ENCODE measurements at regions not wholly inside any gene's neighbourhood (a gene's known extent, or its start where the extent isn't known, plus 50 kb on each side); places are given as distances from the start of the nearest gene placed in this dataset.

DNA sequence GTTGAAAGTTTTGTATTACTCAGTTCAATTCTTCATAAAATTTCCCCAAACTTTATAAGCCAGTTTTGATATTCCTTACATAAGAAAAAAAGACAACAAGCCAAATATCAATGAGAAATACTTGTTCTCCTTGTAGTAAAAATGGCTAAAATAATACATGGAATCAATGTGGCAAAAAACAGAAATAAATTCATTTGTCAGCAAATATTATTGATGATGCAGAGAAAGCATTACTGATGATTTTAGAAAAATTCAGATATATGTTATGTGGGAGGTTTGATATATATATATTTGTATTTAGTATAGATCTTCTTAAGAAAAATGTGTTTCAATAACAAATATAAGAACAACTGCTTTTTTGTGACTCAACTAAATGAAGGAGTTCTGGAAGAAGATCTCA is 127.0 kb upstream of the PUM3 start:
- no peaks in the 10 kb centered on the region for H3K79me2 ChIP-seq (ENCODE audit: insufficient read depth, low read length)
- no peak overlapping the region for H3K4me2 ChIP-seq (ENCODE audit: low read depth, low read length, poor library complexity, severe bottlenecking)
- no peaks in the 10 kb centered on the region for H3K9me2 ChIP-seq (replicated peaks; ENCODE audit: low read depth, low read length)
- H3K4me3 ChIP-seq (ENCODE audit: low read length, poor library complexity, severe bottlenecking), result no peak overlapping the region
- H3K9me3 ChIP-seq (ENCODE audit: insufficient read depth, low read depth, low read length), result no peaks in the 10 kb centered on the region
- H4K20me1 ChIP-seq (ENCODE audit: insufficient read depth, low read length, poor library complexity, severe bottlenecking), result no peaks in the 10 kb centered on the region
- H3K27me3 ChIP-seq (ENCODE audit: insufficient read depth, low read length, poor library complexity, severe bottlenecking), result no peaks in the 10 kb centered on the region
- no peak for TF ChIP-seq EZH2phosphoT487 (IDR thresholded peaks at IDR 0.05; ENCODE audit: borderline replicate concordance)
- TF ChIP-seq, protein P1, sequence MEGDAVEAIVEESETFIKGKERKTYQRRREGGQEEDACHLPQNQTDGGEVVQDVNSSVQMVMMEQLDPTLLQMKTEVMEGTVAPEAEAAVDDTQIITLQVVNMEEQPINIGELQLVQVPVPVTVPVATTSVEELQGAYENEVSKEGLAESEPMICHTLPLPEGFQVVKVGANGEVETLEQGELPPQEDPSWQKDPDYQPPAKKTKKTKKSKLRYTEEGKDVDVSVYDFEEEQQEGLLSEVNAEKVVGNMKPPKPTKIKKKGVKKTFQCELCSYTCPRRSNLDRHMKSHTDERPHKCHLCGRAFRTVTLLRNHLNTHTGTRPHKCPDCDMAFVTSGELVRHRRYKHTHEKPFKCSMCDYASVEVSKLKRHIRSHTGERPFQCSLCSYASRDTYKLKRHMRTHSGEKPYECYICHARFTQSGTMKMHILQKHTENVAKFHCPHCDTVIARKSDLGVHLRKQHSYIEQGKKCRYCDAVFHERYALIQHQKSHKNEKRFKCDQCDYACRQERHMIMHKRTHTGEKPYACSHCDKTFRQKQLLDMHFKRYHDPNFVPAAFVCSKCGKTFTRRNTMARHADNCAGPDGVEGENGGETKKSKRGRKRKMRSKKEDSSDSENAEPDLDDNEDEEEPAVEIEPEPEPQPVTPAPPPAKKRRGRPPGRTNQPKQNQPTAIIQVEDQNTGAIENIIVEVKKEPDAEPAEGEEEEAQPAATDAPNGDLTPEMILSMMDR (conservative IDR thresholded peaks at IDR 0.05; ENCODE audit: low read length), result no peak
- H3K4me1 ChIP-seq (ENCODE audit: insufficient read depth, low read length, poor library complexity, severe bottlenecking), result no peaks in the 10 kb centered on the region
- H2AFZ ChIP-seq (ENCODE audit: low read length), result no peak overlapping the region
- H3F3A ChIP-seq (ENCODE audit: low read depth), result no peaks in the 10 kb centered on the region
- H3K9ac ChIP-seq (ENCODE audit: low read depth, low read length, poor library complexity, severe bottlenecking), result no peak overlapping the region
- H3K36me3 ChIP-seq (ENCODE audit: insufficient read depth, low read length), result no peaks in the 10 kb centered on the region

- no peaks in the 10 kb centered on the region for H3K27me3 ChIP-seq (ENCODE audit: insufficient read depth, low read length, poor library complexity, severe bottlenecking)
- no peaks in the 10 kb centered on the region for H4K20me1 ChIP-seq (ENCODE audit: insufficient read depth, low read length, poor library complexity, severe bottlenecking)
- no peaks in the 10 kb centered on the region for H3K4me1 ChIP-seq (ENCODE audit: insufficient read depth, low read length, poor library complexity, severe bottlenecking)
- no peaks in the 10 kb centered on the region for H3K9me2 ChIP-seq (replicated peaks; ENCODE audit: low read depth, low read length)
- no peaks in the 10 kb centered on the region for H3F3A ChIP-seq (ENCODE audit: low read depth)
- no peak overlapping the region for H3K4me2 ChIP-seq (ENCODE audit: low read depth, low read length, poor library complexity, severe bottlenecking)
- H3K9me3 ChIP-seq (ENCODE audit: insufficient read depth, low read depth, low read length), result no peaks in the 10 kb centered on the region
- no peak for TF ChIP-seq EZH2phosphoT487 (IDR thresholded peaks at IDR 0.05; ENCODE audit: borderline replicate concordance)
- TF ChIP-seq, protein P1 (conservative IDR thresholded peaks at IDR 0.05; ENCODE audit: low read length), result no peak
- H2AFZ ChIP-seq (ENCODE audit: low read length), result no peak overlapping the region
- no peak overlapping the region for H3K4me3 ChIP-seq (ENCODE audit: low read length, poor library complexity, severe bottlenecking)
- H3K36me3 ChIP-seq (ENCODE audit: insufficient read depth, low read length), result no peaks in the 10 kb centered on the region
- no peak overlapping the region for H3K9ac ChIP-seq (ENCODE audit: low read depth, low read length, poor library complexity, severe bottlenecking)
- H3K79me2 ChIP-seq (ENCODE audit: insufficient read depth, low read length), result no peaks in the 10 kb centered on the region
Observed at GRCh38 chr9:2967766-2968165, 123.9 kb upstream of the PUM3 start.

DNA sequence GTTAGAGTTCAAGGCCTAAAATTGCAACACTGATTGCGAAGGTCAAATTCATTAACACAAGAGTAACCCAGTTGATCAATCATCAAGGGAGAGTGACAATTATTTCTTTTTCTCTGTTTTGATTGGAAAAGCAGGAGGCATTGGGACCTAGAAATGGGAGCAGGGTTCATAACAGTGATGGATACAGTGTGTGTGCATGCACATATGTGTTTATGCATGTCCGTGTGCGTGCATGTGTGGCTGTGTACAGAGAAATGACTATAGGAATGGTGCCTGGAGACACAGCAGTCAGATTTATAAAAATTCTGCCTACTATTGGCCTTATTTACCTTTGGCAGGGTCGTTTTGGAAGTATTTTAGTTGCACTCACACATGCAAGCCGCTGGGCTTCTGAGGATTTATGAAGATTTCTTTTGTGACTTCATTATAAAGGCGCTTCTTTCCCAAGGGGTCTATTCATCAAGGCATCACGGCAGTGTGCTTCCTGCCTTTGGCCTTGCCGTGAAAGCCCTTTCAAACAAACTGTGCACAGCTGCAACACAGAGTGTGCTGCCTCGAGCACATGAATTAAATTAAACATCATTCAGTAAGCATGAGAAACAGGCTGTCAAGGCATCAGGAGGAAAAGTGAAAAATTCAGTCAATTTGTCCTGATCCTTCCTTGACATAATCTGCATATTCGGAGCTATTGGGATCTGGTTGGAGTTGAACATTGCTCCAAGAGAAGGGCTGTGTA is 122.8 kb upstream of the PUM3 start:
- H2AFZ ChIP-seq (ENCODE audit: low read length), result no peak overlapping the region
- no peak overlapping the region for H3K4me3 ChIP-seq (ENCODE audit: low read length, poor library complexity, severe bottlenecking)
- no peak overlapping the region for H3K4me2 ChIP-seq (ENCODE audit: low read depth, low read length, poor library complexity, severe bottlenecking)
- no peaks in the 10 kb centered on the region for H4K20me1 ChIP-seq (ENCODE audit: insufficient read depth, low read length, poor library complexity, severe bottlenecking)
- no peaks in the 10 kb centered on the region for H3F3A ChIP-seq (ENCODE audit: low read depth)
- no peaks in the 10 kb centered on the region for H3K9me3 ChIP-seq (ENCODE audit: insufficient read depth, low read depth, low read length)
- TF ChIP-seq, protein P1 (conservative IDR thresholded peaks at IDR 0.05; ENCODE audit: low read length), result no peak
- TF ChIP-seq EZH2phosphoT487 (IDR thresholded peaks at IDR 0.05; ENCODE audit: borderline replicate concordance), result no peak
- no peak overlapping the region for H3K9ac ChIP-seq (ENCODE audit: low read depth, low read length, poor library complexity, severe bottlenecking)
- H3K36me3 ChIP-seq (ENCODE audit: insufficient read depth, low read length), result no peaks in the 10 kb centered on the region
- no peaks in the 10 kb centered on the region for H3K79me2 ChIP-seq (ENCODE audit: insufficient read depth, low read length)
- H3K27me3 ChIP-seq (ENCODE audit: insufficient read depth, low read length, poor library complexity, severe bottlenecking), result no peaks in the 10 kb centered on the region
- no peaks in the 10 kb centered on the region for H3K4me1 ChIP-seq (ENCODE audit: insufficient read depth, low read length, poor library complexity, severe bottlenecking)
- no peaks in the 10 kb centered on the region for H3K9me2 ChIP-seq (replicated peaks; ENCODE audit: low read depth, low read length)

Data from Loucy (cell line).